NCI-H526 (cell line): ENCODE measurements at regions not wholly inside any gene's neighbourhood (a gene's known extent, or its start where the extent isn't known, plus 50 kb on each side); places are given as distances from the start of the nearest gene placed in this dataset.

Experiments used
- DNase-seq, 2 experiments: peaks; one replicate each; lab custom pipeline; 2025; lab: John Stamatoyannopoulos, UW

GRCh38 chrX:14476205-14476604 is 53.1 kb upstream of the GLRA2 start:
- DNase-seq = no peak

- no peak for DNase-seq
Observed at GRCh38 chrX:14449773-14450172, 79.6 kb upstream of the GLRA2 start.

DNA sequence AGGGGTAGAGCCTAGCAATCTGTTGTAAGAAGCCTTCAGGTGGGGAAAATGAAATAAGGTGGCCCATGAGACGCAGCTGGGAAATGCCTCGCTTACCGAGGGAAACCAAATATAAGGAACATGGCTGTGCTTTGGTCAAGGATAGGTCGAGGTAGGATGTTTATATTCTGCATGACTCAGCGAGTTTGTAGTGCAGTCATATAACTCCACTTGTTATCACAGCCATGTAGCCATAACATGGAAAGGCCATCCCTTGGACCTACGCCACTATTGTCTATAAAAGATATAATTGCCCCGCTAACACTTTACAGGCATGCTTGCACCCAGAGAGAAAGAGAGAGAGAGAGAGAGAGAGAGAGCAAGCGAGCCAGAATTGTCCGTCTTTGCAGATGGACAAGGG is 80.9 kb upstream of the GLRA2 start:
- DNase-seq = no peak

- DNase-seq = no peak
Observed at GRCh38 chrX:14440106-14440505, 89.2 kb upstream of the GLRA2 start.

GRCh38 chrX:14427614-14428013 is 101.7 kb upstream of the GLRA2 start:
- peak in 1 of 2 experiments; percentile 23 for DNase-seq

DNA sequence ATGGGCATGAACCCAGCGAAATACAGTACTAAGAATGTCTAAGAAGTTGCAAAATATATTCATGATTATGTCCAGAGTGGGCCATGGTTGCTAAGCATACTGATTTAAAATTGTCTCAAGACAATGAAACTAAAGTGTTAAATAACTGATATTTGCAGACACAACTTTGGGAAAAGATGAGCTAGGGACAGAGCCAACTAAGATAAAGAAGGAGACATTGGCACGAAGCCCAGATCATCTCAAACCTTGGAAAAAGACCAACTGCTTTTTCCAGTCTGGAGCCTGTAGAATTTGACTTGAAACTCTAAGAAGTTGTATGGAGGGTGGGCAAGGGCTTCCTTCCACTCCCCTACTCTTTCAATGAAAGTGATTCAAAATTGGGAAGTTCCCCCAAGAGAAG is 108.5 kb upstream of the GLRA2 start:
- DNase-seq = no peak

- no peak for DNase-seq
Observed at GRCh38 chrX:14412686-14413085, 116.7 kb upstream of the GLRA2 start.

DNA sequence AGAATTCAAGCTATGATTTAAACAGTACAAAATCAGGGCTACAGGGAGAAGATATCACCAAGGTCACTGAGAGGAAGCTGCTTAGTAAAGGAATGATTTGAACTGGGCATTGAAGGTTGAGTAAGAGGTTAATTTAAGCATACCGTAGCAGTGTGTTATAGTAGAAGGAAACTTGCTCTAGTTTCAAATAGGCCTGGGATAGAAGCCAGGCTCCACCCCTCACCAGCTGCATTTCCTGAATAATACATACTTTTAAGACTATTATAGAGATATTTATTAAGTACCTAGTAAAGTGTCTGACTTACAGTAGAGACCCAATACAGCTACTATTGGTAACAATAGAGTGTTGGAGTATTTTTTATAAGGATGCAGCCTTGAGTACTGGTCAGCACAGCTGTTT is 118.0 kb upstream of the GLRA2 start:
- DNase-seq = no peak

DNA sequence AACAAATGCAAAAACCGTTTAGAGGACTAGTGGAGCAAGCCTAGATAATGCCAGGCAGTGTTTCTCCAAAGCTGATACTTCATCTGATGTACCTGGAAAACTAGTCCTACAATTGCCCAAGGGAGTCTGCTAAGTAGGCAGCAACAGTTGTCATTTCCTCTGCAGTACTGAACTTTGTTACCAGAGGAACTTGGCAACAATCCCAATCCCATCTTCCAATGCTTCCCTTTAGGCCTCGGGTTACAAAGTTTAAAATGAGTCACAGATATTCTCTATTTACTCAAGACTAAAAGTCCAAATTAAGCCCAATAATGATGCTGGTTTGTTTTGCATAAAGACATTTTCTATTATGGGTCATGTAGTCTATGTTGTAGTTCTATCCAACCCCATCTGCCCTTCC is 120.0 kb upstream of the GLRA2 start:
- DNase-seq = no peak

- DNase-seq = no peak
Observed at GRCh38 chrX:14406225-14406624, 123.1 kb upstream of the GLRA2 start.

- DNase-seq = no peak
Observed at GRCh38 chrX:14398725-14399124, 130.6 kb upstream of the GLRA2 start.

DNA sequence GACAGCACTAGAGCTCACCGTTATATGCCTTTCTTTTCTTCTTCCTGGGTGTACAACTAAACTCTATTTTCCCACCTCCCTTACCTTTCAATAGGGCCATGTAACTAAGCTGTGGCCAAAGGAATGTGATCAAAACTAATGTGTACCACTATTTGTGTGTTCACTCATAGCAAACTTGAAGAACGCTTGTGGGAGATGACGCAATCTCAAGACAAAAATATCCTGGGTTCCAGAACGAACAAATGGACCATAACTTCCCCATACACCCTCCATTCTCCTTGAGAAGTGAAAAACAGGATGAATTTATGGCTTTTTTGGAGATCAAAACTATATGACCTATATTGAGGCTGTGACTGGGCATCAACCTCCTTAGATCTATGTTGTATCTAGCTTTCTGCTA is 139.7 kb upstream of the GLRA2 start:
- DNase-seq = no peak

DNA sequence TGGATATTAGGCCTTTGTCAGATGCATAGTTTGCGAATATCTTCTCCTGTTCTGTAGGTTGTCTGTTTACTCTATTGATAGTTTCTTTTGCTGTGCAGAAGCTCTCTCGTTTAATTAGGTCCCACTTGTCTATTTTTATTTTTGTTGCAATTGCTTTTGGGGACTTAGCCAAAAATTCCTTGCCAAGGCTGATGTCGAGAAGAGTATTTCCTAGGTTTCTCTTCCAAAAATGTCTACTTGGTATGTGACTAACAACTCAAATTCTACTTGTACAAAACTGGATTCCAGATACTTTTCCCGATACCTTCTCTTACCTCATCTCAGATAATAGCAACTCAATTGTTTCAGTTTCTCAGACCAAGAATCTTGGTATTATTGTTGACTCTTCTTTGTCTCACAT is 142.4 kb upstream of the GLRA2 start:
- DNase-seq = no peak

DNA sequence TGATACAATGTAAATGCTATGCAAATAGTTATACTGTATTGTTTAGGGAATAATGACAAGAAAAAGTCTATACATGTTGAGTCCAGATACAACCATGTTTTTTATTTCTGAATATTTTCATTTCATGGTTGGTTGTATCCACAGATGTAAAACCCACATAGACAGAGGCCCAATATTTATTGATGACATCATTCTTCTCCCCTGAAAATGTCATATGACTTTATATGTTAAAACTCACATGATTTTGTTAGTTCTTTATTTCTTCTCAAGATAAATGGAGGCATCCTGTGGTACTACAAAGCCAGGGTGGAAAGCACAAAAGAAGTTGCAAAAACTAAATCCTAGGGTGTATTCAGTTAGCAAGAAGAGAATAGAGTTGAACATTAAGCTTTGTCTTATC is 149.3 kb upstream of the GLRA2 start:
- no peak for DNase-seq

- no peak for DNase-seq
Observed at GRCh38 chrX:14377427-14377826, 151.9 kb upstream of the GLRA2 start.

GRCh38 chrX:14363728-14364127 is 165.6 kb upstream of the GLRA2 start:
- DNase-seq = no peak

DNA sequence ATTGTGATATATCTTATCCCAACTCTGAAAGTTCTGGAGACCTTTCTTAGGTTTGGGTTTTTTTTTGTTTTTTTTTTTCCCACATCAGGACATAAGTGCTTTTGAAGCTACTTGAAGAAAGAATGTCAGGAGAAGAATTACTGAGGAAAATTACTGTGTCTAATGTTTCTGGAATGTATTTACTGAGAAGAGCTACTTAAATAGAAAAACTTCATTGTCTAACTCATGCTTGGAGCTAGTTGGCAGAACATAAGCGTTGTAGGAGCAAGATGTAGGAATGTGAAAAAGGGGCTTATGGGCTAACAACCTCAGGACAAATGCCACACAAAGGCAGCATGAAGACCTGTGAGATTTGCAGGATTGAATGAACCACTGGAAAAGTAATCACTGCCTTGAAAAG is 166.6 kb upstream of the GLRA2 start:
- DNase-seq = no peak

GRCh38 chrX:14361435-14361834 is 167.9 kb upstream of the GLRA2 start:
- DNase-seq = peak; percentile 21 to 27

GRCh38 chrX:14359727-14360126 is 169.6 kb upstream of the GLRA2 start:
- DNase-seq = peak; percentile 57 to 60

- DNase-seq = no peak
Observed at GRCh38 chrX:14359316-14359715, 170.0 kb upstream of the GLRA2 start.

- DNase-seq = no peak
Observed at GRCh38 chrX:14357314-14357713, 172.0 kb upstream of the GLRA2 start.

GRCh38 chrX:14356401-14356800 is 172.9 kb upstream of the GLRA2 start:
- no peak for DNase-seq

DNA sequence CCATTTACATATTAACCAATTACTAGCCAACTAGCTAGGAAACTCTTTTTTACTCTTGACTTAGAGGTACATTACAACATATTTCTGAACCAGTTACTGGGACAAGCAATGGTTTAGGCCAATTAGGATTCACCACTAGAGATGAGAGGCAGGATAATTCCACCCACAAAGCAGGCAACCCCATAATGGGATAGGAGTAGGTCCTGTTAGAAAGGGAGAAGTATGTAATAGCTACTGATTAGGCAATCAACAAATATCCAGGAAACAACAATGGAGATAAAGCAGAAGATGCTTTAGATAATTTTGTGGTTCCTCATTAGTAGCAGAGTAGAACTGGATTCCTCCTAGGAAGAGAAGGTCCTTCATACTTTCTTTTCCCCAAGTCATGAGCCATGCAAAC is 173.8 kb upstream of the GLRA2 start:
- DNase-seq = no peak

- DNase-seq = no peak
Observed at GRCh38 chrX:14354521-14354920, 174.8 kb upstream of the GLRA2 start.

- DNase-seq = no peak
Observed at GRCh38 chrX:14352511-14352910, 176.8 kb upstream of the GLRA2 start.
